ENCODE measurements at regions not wholly inside any gene's neighbourhood (a gene's known extent, or its start where the extent isn't known, plus 50 kb on each side); places are given as distances from the start of the nearest gene placed in this dataset.

GRCh38 chr15:91698241-91698640 lies 155.3 kb upstream of the SLCO3A1 start:
- TF ChIP-seq, protein P1, sequence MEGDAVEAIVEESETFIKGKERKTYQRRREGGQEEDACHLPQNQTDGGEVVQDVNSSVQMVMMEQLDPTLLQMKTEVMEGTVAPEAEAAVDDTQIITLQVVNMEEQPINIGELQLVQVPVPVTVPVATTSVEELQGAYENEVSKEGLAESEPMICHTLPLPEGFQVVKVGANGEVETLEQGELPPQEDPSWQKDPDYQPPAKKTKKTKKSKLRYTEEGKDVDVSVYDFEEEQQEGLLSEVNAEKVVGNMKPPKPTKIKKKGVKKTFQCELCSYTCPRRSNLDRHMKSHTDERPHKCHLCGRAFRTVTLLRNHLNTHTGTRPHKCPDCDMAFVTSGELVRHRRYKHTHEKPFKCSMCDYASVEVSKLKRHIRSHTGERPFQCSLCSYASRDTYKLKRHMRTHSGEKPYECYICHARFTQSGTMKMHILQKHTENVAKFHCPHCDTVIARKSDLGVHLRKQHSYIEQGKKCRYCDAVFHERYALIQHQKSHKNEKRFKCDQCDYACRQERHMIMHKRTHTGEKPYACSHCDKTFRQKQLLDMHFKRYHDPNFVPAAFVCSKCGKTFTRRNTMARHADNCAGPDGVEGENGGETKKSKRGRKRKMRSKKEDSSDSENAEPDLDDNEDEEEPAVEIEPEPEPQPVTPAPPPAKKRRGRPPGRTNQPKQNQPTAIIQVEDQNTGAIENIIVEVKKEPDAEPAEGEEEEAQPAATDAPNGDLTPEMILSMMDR (IDR thresholded peaks at IDR 0.05) = no peak
- no peak for TF ChIP-seq POLR2A (IDR thresholded peaks at IDR 0.05)

All from body of pancreas (tissue), 4 donors.